ENCODE measurements at regions not wholly inside any gene's neighbourhood (a gene's known extent, or its start where the extent isn't known, plus 50 kb on each side); places are given as distances from the start of the nearest gene placed in this dataset.

DNA sequence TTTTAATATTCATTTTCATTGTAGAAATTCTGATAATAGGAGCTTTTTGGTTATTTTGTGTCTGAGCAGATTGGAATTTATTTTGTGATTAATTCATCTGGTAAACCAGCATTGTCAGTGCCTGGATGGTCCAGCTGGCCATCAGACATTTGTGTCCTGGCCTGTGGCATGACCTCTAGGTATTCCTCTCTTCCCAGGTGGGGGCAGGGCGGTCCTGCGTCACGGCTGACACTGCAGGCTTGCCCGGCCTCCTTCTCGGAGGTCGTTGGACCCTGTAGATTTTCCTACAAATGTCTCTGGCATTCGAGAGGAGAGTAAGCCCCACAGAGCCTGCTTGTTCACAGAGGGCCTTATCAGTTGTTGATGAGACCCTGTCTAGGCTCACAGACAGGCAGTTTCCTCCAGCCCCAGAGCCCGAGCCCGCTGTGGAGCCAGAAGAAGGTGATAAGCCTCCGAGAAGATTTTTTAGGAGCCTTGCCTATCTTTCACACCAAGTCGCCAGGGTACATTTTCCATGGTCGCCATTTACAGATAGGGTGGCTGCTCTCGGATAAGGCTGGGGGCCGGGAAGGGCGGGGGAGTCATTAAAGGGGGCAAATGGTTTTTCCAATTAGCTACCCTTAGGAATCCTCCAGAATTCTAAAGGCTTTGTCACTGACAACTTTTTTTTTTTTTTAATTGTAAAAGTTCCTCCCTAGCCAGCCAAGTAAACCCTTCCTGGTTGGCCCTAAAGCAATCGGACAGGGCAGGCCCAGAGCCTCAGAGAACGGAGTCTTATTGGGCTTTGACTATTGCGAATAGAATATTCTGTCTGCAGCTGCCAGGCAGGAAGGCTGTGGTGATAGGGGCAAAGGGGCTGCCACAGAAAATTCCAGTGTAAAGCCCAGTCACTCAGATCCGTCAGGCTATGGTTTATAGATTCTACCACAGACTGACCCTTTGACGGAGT lies 78.1 kb upstream of the TBX20 start:
- DNase-seq = no peak

DNA sequence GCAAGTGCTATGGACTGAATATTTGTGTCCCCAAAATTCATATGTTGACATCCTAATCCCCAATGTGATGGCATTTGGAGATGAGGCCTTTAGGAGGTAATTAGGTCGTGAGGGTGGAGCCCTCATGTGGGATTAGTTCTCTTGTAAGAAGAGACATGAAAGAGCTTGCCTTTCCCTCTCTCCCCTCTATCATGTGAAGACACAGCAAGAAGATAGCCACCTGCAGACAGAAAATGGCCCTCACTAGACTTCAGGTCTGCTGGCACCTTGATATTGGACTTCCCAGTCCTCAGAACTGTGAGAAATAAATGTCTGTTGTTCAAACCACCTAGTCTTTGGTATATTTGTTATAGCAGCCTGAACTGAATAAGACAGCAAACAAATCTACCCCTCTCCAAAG lies 75.1 kb upstream of the TBX20 start:
- no peak for DNase-seq

DNA sequence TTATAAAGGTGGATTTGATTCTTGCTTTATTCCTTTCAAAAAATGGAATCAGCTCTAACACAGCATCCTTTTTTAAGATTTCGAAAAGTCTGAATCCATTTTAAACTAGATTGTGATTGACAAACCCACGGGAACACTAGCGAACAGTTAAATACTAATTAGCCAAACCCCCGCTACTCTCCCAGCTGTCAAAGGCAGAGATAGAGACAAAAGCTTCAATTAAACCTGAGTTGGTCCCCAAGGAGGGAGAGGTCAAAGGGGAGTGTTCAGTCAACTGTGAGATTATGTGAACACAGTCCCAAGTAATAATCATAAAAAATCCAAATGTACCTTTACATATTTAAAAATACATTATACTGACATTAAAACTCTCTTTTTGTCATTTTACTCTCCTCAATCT lies 65.7 kb upstream of the TBX20 start:
- DNase-seq = no peak

DNA sequence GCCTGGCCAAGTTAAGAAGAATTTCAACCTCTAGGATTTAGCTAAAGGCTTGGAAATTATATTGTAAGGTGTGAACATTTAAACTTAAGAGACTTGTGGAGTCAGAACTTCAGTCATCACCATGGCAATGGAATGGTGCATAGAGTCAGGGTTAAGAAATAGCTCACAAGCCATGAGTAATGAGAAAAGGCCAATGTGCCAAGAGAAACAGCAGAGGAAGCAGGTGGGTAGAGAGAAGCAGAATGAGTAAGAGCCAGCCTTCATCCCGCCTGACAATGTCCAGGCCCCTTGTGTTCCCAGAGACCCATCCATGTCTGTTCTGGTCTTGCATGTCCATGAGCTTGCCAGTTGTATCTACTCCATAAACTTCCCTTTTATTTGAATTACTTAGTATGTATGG lies 62.6 kb upstream of the TBX20 start:
- no peak for DNase-seq

DNA sequence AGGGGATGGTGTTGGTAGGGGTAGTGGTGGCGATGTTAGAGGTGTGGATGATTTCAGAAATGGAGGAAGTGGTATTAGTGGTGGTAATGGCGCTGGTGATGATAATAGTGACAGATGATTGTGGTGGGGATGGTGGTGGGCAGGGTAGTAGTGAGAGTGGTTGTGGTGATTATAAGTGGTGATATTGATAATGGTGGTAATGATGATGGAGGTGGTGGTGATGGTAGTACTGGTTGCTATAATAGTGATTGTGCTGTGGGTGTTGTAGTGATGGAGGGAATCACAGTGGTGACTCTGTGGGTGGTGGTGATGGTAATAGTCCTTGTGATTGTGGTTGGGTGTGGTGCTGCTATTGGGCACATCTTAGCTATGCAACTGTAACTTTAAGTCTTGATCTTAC lies 61.6 kb upstream of the TBX20 start:
- no peak for DNase-seq

DNA sequence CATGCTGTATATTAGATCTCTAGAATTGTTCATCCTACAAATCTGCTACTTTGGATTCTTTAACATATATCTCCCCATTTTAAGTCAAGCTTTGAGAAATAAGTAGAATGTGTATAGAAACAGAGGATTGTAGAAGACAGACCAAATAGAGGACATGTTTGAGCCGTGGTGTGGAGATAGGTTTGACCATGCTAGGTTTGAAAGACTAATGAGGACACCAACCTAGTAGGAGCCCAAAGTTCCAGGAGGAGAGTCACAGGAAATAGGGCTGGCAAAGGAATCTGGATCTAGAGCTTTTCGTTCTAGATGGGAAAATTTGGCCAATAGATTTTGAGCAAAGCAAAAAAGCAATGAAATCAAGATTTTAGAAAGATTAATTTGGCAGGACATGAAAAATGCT lies 60.5 kb upstream of the TBX20 start:
- no peak for DNase-seq

DNA sequence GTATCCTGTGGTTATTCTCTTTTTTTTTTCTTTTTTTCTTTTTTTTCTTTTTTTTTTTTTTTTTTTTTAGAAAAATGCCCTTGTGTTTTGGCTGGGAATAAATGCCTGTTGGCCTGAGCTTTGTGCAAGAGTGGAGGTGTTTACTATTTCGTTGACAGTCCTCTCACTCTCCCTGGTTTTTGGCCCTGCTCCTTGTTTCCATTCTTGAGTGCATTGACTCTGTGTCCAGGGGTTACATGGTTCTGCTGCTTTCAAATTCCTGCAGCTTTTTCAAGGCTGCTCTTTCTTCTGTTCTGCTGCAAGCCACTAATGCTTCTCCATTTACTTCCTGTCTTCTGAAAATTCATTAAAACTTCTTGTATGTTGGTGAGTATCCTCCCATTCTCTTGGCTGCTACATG lies 59.7 kb upstream of the TBX20 start:
- no peak for DNase-seq

All from SHP77 (cell line).